HepG2 (cell line): ENCODE measurements at regions not wholly inside any gene's neighbourhood (a gene's known extent, or its start where the extent isn't known, plus 50 kb on each side); places are given as distances from the start of the nearest gene placed in this dataset.

Source experiments
- ELF4 ChIP-seq: sonication (generic); formaldehyde crosslinking; IDR thresholded peaks from 2 replicates; pipeline ENCODE4 v1.5.0; 2020; ENCODE audit warnings: missing genetic modification reagents, mild to moderate bottlenecking, moderate library complexity, borderline replicate concordance
- HDAC6 ChIP-seq: fragments of 200-600 bp; sonication (generic); IDR thresholded peaks from 2 replicates; pipeline ENCODE4 v1.7.0; 2017; ENCODE audit warnings: mild to moderate bottlenecking, antibody characterized with exemption, low read length, low read depth
- MXI1 ChIP-seq: IDR thresholded peaks from 3 replicates; pipeline ENCODE4 v1.6.1; 2012; ENCODE audit warnings: low read depth, low read length, inconsistent platforms, borderline replicate concordance
- NFRKB ChIP-seq: fragments of 450-650 bp; IDR thresholded peaks from 2 replicates; pipeline ENCODE4 v1.6.1; 2017
- PHF8 ChIP-seq: sonication (generic); formaldehyde crosslinking; IDR thresholded peaks from 2 replicates; pipeline ENCODE4 v1.5.0; 2020; ENCODE audit warnings: missing genetic modification reagents
- POLR2A ChIP-seq, 2 experiments: IDR thresholded peaks; 2 replicates each; pipeline ENCODE4 v1.6.1; 2011; ENCODE audit warnings: low read depth in 2 of 2, low read length in 2 of 2, mild to moderate bottlenecking in 1 of 2, moderate library complexity in 1 of 2; ENCODE audit not compliant: insufficient read depth in 1 of 2
- RBAK ChIP-seq: sonication (generic); formaldehyde crosslinking; IDR thresholded peaks from 2 replicates; pipeline ENCODE4 v1.5.1; 2020; ENCODE audit warnings: mild to moderate bottlenecking, missing genetic modification reagents
- REPIN1 ChIP-seq: sonication (generic); formaldehyde crosslinking; IDR thresholded peaks from 2 replicates; pipeline ENCODE4 v1.8.0; 2022; ENCODE audit warnings: missing genetic modification reagents, low read depth, mild to moderate bottlenecking, borderline replicate concordance
- RNF219 ChIP-seq: sonication (generic); formaldehyde crosslinking; IDR thresholded peaks from 2 replicates; pipeline ENCODE4 v1.5.0; 2020; ENCODE audit warnings: mild to moderate bottlenecking, missing genetic modification reagents
- SPEN ChIP-seq: sonication (generic); formaldehyde crosslinking; IDR thresholded peaks from 2 replicates; pipeline ENCODE4 v1.5.1; 2020; ENCODE audit warnings: low read depth, mild to moderate bottlenecking, missing genetic modification reagents
- TF ChIP-seq, protein P1 (sequence below): sonication (generic); formaldehyde crosslinking; IDR thresholded peaks from 2 replicates; pipeline ENCODE4 v1.5.0; 2020; ENCODE audit warnings: mild to moderate bottlenecking, missing genetic modification reagents, moderate library complexity

DNA sequence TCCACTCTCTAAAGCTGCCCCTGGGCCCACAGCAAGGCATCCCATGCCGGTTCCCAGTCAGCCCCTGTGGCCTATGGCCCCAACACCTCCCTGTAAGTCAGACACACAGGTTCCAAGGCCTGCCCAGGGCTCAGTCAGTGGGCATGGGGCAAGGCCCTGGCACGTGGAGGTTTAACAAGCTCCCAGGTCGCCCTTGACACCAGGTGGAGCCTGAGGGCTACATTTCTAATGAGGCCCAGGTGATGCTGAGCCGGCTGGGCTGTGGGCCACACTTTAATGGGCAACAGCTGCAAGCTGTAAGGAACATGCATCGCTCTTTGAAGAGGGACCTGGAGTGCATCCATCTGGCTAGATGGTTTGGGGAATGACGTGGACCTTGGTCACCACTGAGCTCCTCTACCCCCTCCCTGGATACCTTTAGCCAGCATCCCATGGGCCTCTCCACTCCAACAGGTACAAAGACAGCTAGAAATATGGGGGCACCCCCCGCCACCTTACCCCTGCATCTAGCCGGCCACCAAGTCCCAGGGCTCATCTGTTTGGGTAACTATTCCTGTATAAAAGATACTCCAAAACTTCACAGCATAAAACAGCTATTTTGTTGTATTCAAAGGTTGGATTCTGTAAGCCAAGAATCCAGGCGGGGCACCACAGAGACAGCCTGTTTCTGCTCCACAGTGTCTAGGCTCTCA lies 122.5 kb downstream of the OAT start:
- TF ChIP-seq REPIN1 (CRISPR knock-in tag) (no peak), RNF219 (no peak), ELF4 (CRISPR knock-in tag) (no peak), NFRKB (no peak), RBAK (CRISPR knock-in tag) (no peak), SPEN (CRISPR knock-in tag) (no peak), PHF8 (no peak), POLR2A (IDR thresholded peaks at IDR 0.05; ENCODE audit: insufficient read depth in 1 of 2, low read depth in 2 of 2, low read length in 2 of 2) (no peak), HDAC6 (no peak), MXI1 (no peak)
- TF ChIP-seq, protein P1, sequence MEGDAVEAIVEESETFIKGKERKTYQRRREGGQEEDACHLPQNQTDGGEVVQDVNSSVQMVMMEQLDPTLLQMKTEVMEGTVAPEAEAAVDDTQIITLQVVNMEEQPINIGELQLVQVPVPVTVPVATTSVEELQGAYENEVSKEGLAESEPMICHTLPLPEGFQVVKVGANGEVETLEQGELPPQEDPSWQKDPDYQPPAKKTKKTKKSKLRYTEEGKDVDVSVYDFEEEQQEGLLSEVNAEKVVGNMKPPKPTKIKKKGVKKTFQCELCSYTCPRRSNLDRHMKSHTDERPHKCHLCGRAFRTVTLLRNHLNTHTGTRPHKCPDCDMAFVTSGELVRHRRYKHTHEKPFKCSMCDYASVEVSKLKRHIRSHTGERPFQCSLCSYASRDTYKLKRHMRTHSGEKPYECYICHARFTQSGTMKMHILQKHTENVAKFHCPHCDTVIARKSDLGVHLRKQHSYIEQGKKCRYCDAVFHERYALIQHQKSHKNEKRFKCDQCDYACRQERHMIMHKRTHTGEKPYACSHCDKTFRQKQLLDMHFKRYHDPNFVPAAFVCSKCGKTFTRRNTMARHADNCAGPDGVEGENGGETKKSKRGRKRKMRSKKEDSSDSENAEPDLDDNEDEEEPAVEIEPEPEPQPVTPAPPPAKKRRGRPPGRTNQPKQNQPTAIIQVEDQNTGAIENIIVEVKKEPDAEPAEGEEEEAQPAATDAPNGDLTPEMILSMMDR (CRISPR knock-in tag), result peak; percentile 25
